ENCODE measurements at regions not wholly inside any gene's neighbourhood (a gene's known extent, or its start where the extent isn't known, plus 50 kb on each side); places are given as distances from the start of the nearest gene placed in this dataset.

- DNase-seq (ENCODE audit: low spot score) = no peak
These were observed 196.9 kb upstream of the BANK1 start for GRCh38 chr4:101593666-101594065.

- DNase-seq (ENCODE audit: low spot score) = no peak
These were observed 206.2 kb upstream of the BANK1 start for GRCh38 chr4:101584306-101584705.

- DNase-seq (ENCODE audit: low spot score) = no peak
These were observed 215.8 kb upstream of the PPP3CA start for GRCh38 chr4:101563126-101563525.

- no peak for DNase-seq (ENCODE audit: low spot score)
These were observed 209.5 kb upstream of the PPP3CA start for GRCh38 chr4:101556842-101557241.

DNA sequence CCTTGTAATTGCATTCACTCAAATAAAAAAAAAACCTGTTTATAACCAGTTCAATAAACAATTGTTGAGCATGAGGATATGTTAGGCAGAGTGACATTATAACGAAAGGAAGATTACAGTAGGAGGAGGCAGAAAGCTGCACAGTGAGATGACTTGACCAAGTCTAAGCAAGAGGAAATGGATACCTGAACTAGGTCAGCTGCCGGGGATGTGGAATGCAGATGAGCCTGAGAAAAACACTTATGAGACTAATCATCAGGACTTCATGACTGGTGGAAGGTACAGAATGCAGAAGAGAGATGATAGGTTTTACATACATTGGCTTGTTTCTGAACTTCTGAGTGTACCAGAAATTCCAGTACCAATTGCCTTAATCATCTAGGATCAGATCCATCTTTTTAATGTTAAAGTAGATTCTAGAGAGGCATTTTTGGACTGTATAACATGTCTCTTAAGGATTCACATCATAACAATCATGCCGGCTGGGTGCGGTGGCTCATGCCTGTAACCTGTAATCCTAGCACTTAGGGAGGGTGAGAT lies 208.1 kb upstream of the PPP3CA start:
- no peak for DNase-seq (ENCODE audit: low spot score)

- DNase-seq (ENCODE audit: low spot score) = no peak
These were observed 193.0 kb upstream of the PPP3CA start for GRCh38 chr4:101540336-101540735.

GRCh38 chr4:101528526-101528925 lies 181.2 kb upstream of the PPP3CA start:
- no peak for DNase-seq (ENCODE audit: low spot score)

GRCh38 chr4:101527188-101527587 lies 179.9 kb upstream of the PPP3CA start:
- DNase-seq (ENCODE audit: low spot score) = peak; percentile 58

DNA sequence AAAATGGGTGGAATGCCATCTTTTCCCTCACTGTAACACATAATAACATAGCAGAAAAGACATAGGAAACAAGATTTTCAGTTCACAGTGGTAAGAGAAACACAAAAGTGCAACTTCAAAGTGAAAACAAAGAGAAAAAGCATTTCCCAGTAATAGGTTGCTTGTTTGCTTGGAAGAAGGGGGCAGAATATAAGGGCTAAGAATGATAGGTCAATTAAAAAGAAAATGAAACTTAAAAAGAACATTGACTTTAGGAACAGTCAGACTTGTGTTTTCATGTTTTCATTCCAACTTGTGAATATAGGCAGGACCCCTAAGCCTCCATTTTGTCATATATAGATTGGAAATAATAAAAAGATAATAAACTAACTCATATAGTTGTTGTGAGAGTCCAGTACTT lies 168.2 kb upstream of the PPP3CA start:
- no peak for DNase-seq (ENCODE audit: low spot score)

DNA sequence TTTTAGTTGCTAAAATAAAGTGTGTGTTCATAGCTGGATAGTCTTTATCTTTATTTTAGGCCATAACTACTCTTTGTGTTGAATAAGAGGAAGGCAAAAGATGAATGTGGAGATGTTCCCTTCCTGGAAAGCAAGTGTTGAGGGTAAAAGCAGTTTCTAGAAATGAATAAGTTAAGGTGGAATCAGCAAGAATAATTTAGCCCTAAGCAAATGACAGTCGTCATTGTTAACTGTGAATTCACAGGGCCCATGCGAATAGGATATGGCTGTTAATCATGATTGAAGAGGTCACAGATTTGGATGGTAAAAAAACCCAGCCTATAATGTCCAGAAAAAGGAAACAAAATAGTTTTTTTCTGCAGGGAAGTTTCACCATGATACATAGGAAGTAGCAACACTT lies 167.8 kb upstream of the PPP3CA start:
- DNase-seq (ENCODE audit: low spot score) = no peak

DNA sequence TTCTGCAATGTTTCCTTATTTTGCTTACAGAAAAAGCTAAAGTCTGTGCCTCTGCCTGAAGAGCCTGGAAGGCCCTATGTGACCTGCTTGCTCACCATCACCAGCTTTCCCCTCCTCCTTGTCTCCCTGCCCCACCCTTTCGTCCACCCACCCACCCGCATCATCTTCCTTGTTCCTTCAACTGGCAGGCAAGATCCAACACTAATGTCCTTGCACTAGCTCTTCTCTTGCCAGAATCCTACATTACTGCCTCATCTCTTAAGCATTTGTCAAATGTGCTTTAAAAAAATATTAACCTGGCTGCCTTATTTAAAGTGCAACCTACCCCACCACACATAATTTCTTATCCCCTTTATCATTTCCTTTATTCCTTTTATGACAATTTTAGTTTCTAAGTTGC lies 165.1 kb upstream of the PPP3CA start:
- DNase-seq (ENCODE audit: low spot score) = no peak

GRCh38 chr4:101501421-101501820 lies 154.1 kb upstream of the PPP3CA start:
- no peak for DNase-seq (ENCODE audit: low spot score)

DNA sequence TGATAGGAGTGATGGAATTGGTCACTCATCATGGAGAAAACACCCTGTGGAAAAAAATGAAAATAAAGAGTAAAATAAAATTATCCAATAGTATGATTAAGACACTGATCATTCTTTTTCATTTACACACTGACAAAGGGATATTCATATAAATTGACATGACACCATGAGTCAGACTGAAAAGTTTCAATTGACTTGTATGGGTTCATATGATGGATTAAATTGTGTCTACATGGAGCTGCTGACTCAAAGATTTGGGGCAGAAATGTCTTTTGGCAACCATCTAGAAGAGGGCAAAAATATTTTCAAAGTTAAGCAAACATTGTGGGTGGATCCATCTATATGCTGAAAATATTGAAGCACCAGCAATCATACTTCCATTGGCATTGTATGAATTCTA lies 153.4 kb upstream of the PPP3CA start:
- DNase-seq (ENCODE audit: low spot score) = no peak

DNA sequence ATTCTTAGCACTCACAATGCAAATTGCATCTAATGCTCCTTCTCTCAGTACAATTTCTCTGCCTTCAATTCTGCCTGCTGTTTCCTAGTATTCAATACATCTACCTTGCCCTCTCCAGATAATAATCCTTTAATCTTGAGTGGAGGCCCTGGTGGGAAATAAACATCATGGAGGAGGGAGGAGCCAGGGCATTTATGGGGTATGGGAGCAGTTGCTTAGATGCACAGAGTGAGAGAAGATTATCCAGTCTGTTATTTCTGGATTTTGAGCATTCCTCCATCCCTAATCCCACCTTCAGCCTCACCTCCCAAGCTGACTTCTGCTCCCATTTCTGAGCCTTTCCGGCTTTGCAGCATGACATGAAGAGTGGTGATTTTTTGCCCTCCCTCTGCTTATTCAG lies 127.9 kb upstream of the PPP3CA start:
- no peak for DNase-seq (ENCODE audit: low spot score)

DNA sequence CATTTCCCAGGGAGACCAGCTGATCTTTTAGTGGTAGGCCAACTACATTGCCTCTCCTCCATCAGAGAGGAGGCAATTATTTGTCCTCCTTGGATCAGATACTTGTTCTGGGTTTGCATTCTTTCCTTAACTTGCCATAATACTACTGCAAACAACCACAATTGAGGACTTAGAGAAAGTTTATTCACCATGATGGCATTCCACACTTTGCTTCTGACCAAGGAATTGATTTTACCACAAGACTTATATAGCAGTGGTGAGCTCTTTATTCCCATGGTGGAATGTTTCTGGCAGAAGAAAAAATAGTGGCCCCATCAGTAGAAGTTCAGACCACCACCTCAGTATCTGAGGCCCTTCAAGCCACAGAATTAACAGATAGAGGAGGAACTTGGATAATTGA lies 123.9 kb upstream of the PPP3CA start:
- DNase-seq (ENCODE audit: low spot score) = no peak

DNA sequence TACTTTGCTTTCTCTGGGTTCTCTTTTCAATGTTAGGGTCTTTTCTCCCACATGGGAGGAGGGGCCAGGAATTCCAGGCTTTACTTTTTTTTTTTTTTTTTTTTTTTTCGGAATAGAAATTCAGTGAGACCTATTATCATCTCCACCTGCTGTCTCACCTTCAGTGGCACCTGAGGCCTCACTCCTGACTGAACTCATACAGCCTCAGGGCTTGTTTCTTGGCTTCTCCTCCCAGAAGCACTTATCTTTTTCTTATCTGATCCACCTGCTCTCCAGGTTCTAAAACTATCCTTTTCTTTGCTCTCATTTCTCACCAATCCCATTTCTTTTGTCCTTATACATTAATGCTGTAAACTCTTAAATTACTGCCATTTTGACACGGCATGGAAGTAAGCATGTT lies 117.3 kb upstream of the PPP3CA start:
- no peak for DNase-seq (ENCODE audit: low spot score)

GRCh38 chr4:101458914-101459313 lies 111.6 kb upstream of the PPP3CA start:
- DNase-seq (ENCODE audit: low spot score) = no peak

DNA sequence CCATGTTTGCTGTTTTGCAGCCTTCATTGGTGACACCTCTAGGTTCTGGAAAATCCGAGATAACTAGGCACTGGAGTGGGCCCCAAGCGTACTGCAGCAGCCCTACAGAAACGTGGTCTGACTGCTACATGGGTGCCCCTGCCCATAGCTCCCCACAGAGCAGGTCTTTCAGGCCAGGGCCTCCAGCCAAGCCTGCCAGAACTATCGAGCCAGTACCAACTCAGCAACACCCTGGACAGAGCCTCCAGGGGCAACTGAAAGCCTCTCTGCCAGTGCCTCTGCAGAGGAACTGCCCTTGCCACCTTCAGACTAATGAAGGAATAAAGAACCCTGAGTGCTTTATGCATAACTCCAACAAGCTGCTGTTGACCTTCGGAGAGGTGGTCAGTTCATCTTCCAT lies 111.1 kb upstream of the PPP3CA start:
- no peak for DNase-seq (ENCODE audit: low spot score)

- DNase-seq (ENCODE audit: low spot score) = no peak
These were observed 103.8 kb upstream of the PPP3CA start for GRCh38 chr4:101451086-101451485.

DNA sequence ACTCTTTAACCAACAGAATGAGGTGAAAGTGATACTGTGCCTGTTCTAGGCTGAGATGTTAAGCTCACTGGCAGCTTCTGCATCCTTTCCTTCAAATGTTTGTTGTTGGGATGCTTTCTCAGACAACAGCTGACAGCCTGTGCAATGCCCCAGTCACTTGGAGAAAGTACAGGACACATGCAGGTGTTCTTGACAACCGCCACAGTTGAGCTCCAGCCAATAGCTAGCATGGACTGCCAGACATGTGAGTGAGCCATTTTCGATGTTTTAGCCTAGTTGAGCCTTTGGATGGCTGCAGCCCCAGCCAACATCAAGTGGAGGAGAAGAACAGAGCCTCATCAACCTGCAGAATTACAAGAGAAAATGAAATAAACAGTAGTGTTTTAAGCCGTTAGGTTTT lies 94.1 kb upstream of the PPP3CA start:
- no peak for DNase-seq (ENCODE audit: low spot score)

GRCh38 chr4:101439926-101440325 lies 92.6 kb upstream of the PPP3CA start:
- DNase-seq (ENCODE audit: low spot score) = no peak

- DNase-seq (ENCODE audit: low spot score) = no peak
These were observed 74.1 kb upstream of the PPP3CA start for GRCh38 chr4:101421386-101421785.

GRCh38 chr4:101420661-101421060 lies 73.3 kb upstream of the PPP3CA start:
- no peak for DNase-seq (ENCODE audit: low spot score)

GRCh38 chr4:101419336-101420135 lies 72.2 kb upstream of the PPP3CA start:
- no peak for DNase-seq (ENCODE audit: low spot score)

Measured in CD4-positive, alpha-beta T cell treated with Interleukin-6 at 100 ng/mL for 8 hours (primary cell).